Neuronal stem cell (in vitro differentiated cells): ENCODE measurements at regions not wholly inside any gene's neighbourhood (a gene's known extent, or its start where the extent isn't known, plus 50 kb on each side); places are given as distances from the start of the nearest gene placed in this dataset.

Experiments
- DNase-seq: peaks from one replicate; pipeline ENCODE4 v3.0.0-alpha.2; 2013; ENCODE audit warnings: low spot score
- H2AFZ ChIP-seq: one replicate; pipeline ENCODE4 v1.6.1; 2013; ENCODE audit warnings: mild to moderate bottlenecking, low read length, inconsistent platforms
- H2AK5ac ChIP-seq: 2 replicates; pipeline ENCODE4 v1.6.1; 2013; ENCODE audit warnings: low read depth, mild to moderate bottlenecking, inconsistent platforms, low read length, moderate library complexity, mixed read lengths
- H2BK120ac ChIP-seq: 2 replicates; pipeline ENCODE4 v1.6.1; 2013; ENCODE audit warnings: low read depth, mild to moderate bottlenecking, inconsistent platforms, low read length, moderate library complexity, mixed read lengths
- H2BK12ac ChIP-seq: one replicate; pipeline ENCODE4 v1.6.1; 2013; ENCODE audit warnings: low read length, inconsistent platforms
- H2BK15ac ChIP-seq: 2 replicates; pipeline ENCODE4 v1.6.1; 2013; ENCODE audit warnings: mild to moderate bottlenecking, low read length, inconsistent platforms, mixed read lengths
- H2BK5ac ChIP-seq: one replicate; pipeline ENCODE4 v1.6.1; 2013; ENCODE audit warnings: inconsistent platforms, mild to moderate bottlenecking, low read length, moderate library complexity
- H3K14ac ChIP-seq: one replicate; pipeline ENCODE4 v1.6.1; 2013; ENCODE audit warnings: low read length, inconsistent platforms
- H3K18ac ChIP-seq: 2 replicates; pipeline ENCODE4 v1.6.1; 2013; ENCODE audit warnings: low read length, inconsistent platforms
- H3K23ac ChIP-seq: 2 replicates; pipeline ENCODE4 v1.6.1; 2013; ENCODE audit warnings: low read depth, mild to moderate bottlenecking, mixed read lengths, low read length, inconsistent platforms; ENCODE audit not compliant: poor library complexity
- H3K27ac ChIP-seq: replicated peaks from 3 replicates; pipeline ENCODE4 v1.5.1; 2013; ENCODE audit warnings: low read length, inconsistent platforms
- H3K27me3 ChIP-seq, 3 experiments: 2 replicates each; pipeline ENCODE4 v1.6.1; 2013; ENCODE audit warnings: low read length in 3 of 3, mild to moderate bottlenecking in 2 of 3, inconsistent platforms in 1 of 3, low read depth in 1 of 3, mixed read lengths in 1 of 3, moderate library complexity in 1 of 3; ENCODE audit not compliant: control insufficient read depth in 3 of 3, insufficient read depth in 3 of 3
- H3K36me3 ChIP-seq, 2 donors: replicated peaks in 1 of 2; 2 replicates each; pipeline ENCODE4 v1.6.1; 2013; ENCODE audit warnings: low read length in 2 of 2; ENCODE audit not compliant: control insufficient read depth in 2 of 2, insufficient read depth in 2 of 2
- H3K4ac ChIP-seq: 2 replicates; pipeline ENCODE4 v1.6.1; 2013; ENCODE audit warnings: inconsistent platforms, mild to moderate bottlenecking, low read length, moderate library complexity
- H3K4me1 ChIP-seq, 2 donors: 1 replicate in 1 of 2; 2 replicates in 1 of 2; pipeline ENCODE4 v1.6.1; 2013; ENCODE audit warnings: low read length in 2 of 2, low read depth in 1 of 2; ENCODE audit not compliant: control insufficient read depth in 2 of 2, insufficient read depth in 1 of 2
- H3K4me2 ChIP-seq: one replicate; pipeline ENCODE4 v1.6.1; 2013; ENCODE audit warnings: mild to moderate bottlenecking, low read length, inconsistent platforms; ENCODE audit not compliant: insufficient read depth, poor library complexity, severe bottlenecking
- H3K4me3 ChIP-seq, 2 donors: 2 replicates each; pipeline ENCODE4 v1.5.1; 2013; ENCODE audit warnings: low read length in 2 of 2, mild to moderate bottlenecking in 2 of 2, inconsistent platforms in 1 of 2, moderate library complexity in 1 of 2
- H3K79me1 ChIP-seq: one replicate; pipeline ENCODE4 v1.6.1; 2013; ENCODE audit warnings: low read depth, mild to moderate bottlenecking, inconsistent platforms, low read length, moderate library complexity
- H3K9ac ChIP-seq: one replicate; pipeline ENCODE4 v1.6.1; 2013; ENCODE audit warnings: mild to moderate bottlenecking, low read depth, low read length, inconsistent platforms; ENCODE audit not compliant: poor library complexity
- H3K9me3 ChIP-seq, 2 donors: replicated peaks in 1 of 2; 2 replicates each; pipeline versions ENCODE3 to v1.6.1; 2013; ENCODE audit warnings: low read length in 2 of 2, mild to moderate bottlenecking in 2 of 2, inconsistent platforms in 1 of 2, low read depth in 1 of 2, mixed read lengths in 1 of 2, moderate library complexity in 1 of 2; ENCODE audit not compliant: control insufficient read depth in 2 of 2, insufficient read depth in 1 of 2
- H4K8ac ChIP-seq: one replicate; pipeline ENCODE4 v1.6.1; 2013; ENCODE audit warnings: low read depth, mild to moderate bottlenecking, inconsistent platforms, low read length, moderate library complexity
- H4K91ac ChIP-seq: one replicate; pipeline ENCODE4 v1.6.1; 2013; ENCODE audit warnings: low read length, low read depth, mild to moderate bottlenecking, inconsistent platforms; ENCODE audit not compliant: poor library complexity
- WGBS, 2 donors: extraction: QIAGEN DNeasy Blood & Tissue Kit; methylation state at CpG; one replicate each; pipeline ENCODE4 v1.1.7; 2013; ENCODE audit warnings: missing lambda C conversion rate in 2 of 2, mixed read lengths in 1 of 2; ENCODE audit not compliant: insufficient read length in 2 of 2, insufficient replicate concordance in 1 of 2; ENCODE audit errors: extremely low coverage in 2 of 2; 5-methylcytosine and 5-hydroxymethylcytosine counted together

DNA sequence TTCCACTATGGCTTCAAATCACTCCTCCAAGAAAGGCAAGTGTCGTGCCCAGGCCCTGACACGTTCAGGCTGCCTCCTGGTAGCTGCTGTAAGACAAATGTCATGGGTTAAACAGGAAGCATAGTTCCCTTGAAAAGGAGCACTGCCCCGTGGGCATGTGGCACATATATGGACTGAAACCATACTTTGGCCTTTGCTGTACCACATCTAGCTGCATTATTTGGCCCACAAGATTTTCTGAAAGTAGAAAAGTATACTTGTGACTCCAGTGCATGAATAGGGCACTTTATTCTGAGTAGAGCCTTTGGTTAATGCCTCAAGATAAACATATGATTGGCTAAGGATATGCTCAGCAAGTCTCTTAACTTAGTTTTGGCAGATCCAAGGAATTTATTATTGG, 218.7 kb upstream of the EGLN3 start:
- no peak for DNase-seq
- Histone ChIP-seq H4K91ac (no peak overlapping the region), H2BK120ac (no peak overlapping the region), H3K4me2 (no peak overlapping the region), H3K79me1 (no peaks in the 10 kb centered on the region), H3K9me3 (no peaks in the 10 kb centered on the region), H3K23ac (no peak overlapping the region), H2AK5ac (no peak overlapping the region), H3K27ac (no peak overlapping the region), H3K4ac (no peak overlapping the region), H4K8ac (no peak overlapping the region), H3K4me1 (peaks cover 1 to 5% of the 10 kb centered on the region in 2 donors), H3K18ac (no peak overlapping the region), H3K9ac (no peak overlapping the region), H3K27me3 (peaks cover 0 to 6% (median 0%) of the 10 kb centered on the region in 3 experiments), H2AFZ (no peak overlapping the region), H3K4me3 (no peak overlapping the region), H2BK5ac (no peak overlapping the region), H2BK15ac (no peak overlapping the region), H3K14ac (no peak overlapping the region), H2BK12ac (no peak overlapping the region), H3K36me3 (no peaks in the 10 kb centered on the region)
- WGBS, 2 donors: no CpG with 5 or more reads among the region's 3 CpGs

DNA sequence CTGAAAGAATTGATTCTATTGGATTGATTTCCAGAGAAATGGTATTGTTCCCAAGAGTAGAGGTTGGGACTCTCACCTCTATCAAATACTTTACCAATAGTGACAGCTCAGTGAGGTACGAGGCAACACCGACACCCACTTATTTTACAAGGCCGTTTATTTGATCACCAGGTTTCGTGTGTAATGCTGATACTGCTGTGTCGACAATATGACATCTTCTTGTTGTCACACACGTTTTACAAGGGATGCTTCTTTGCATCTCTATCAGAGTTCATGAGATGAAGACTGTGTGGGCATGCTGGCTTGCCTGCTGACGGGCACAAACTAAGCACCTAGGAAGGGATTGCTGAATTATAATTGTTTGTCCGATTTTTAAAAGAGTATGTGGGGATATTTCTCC, 217.8 kb upstream of the EGLN3 start:
- no peak overlapping the region for H3K9ac ChIP-seq
- H3K36me3 ChIP-seq: no peaks in the 10 kb centered on the region
- H3K9me3 ChIP-seq: no peaks in the 10 kb centered on the region
- no peak overlapping the region for H2BK15ac ChIP-seq
- H3K4me2 ChIP-seq: no peak overlapping the region
- H3K79me1 ChIP-seq: no peaks in the 10 kb centered on the region
- peaks cover 1 to 5% of the 10 kb centered on the region in 2 donors for H3K4me1 ChIP-seq
- no peak overlapping the region for H4K8ac ChIP-seq
- no peak overlapping the region for H3K27ac ChIP-seq
- H3K4ac ChIP-seq: no peak overlapping the region
- no peak for DNase-seq
- H2AK5ac ChIP-seq: no peak overlapping the region
- H2BK12ac ChIP-seq: no peak overlapping the region
- WGBS, 2 donors: no CpG with 5 or more reads among the region's 8 CpGs
- no peak overlapping the region for H3K23ac ChIP-seq
- no peak overlapping the region for H2AFZ ChIP-seq
- no peak overlapping the region for H2BK120ac ChIP-seq
- H2BK5ac ChIP-seq: no peak overlapping the region
- H3K14ac ChIP-seq: no peak overlapping the region
- H3K4me3 ChIP-seq: no peak overlapping the region
- H4K91ac ChIP-seq: no peak overlapping the region
- peaks cover 0 to 6% (median 0%) of the 10 kb centered on the region in 3 experiments for H3K27me3 ChIP-seq
- no peak overlapping the region for H3K18ac ChIP-seq

- Histone ChIP-seq H2AK5ac (no peak overlapping the region), H2BK120ac (no peak overlapping the region), H3K4me3 (no peak overlapping the region), H3K9me3 (no peaks in the 10 kb centered on the region), H3K14ac (no peak overlapping the region), H4K8ac (no peak overlapping the region), H3K23ac (no peak overlapping the region), H3K27ac (no peak overlapping the region), H3K36me3 (no peaks in the 10 kb centered on the region), H2BK12ac (no peak overlapping the region), H2AFZ (no peak overlapping the region), H3K79me1 (no peaks in the 10 kb centered on the region), H2BK15ac (no peak overlapping the region), H3K4me1 (peaks cover 0 to 1% of the 10 kb centered on the region in 2 donors), H3K27me3 (peaks cover 0 to 6% (median 0%) of the 10 kb centered on the region in 3 experiments), H3K18ac (no peak overlapping the region), H3K9ac (no peak overlapping the region), H3K4ac (no peak overlapping the region), H2BK5ac (no peak overlapping the region), H3K4me2 (no peak overlapping the region), H4K91ac (no peak overlapping the region)
- DNase-seq: no peak
- no CpG with 5 or more reads among the region's 5 CpGs for WGBS, 2 donors
These were observed 215.0 kb upstream of the EGLN3 start for GRCh38 chr14:34165847-34166350.

DNA sequence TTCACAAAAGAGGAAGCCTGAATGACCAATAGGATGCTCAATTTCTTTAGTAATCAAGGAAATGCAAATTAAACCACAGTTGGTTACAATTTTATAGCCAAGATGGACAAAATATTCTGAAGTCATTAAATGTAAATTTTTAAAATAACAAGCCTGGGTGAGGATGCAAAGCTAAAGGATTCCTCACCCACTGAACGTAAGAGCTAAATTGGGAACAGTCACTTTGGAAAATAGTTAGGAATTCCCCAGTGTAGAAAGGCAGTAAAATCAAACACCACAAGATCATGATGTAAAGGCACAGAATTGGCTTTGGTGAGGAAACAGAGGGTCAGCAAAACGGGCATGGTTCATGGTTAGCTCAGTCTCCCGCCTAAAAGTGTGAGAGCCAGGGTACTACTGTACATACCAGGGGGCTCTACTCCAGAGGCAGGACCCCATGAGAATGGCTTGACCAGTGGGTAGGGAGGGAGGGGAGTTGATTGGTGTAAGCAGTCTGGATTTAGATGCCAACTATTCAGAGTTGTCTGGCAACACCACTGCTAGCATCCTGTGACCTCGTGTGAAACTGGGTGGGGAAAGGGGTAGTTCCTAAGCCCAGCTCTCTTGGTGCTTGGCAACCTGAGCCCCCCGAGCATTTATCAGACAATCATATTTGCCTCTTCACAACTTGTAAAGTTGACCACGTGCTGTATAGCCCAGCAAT, 213.4 kb upstream of the EGLN3 start:
- no peak overlapping the region for H4K91ac ChIP-seq
- H3K79me1 ChIP-seq: no peaks in the 10 kb centered on the region
- no peak overlapping the region for H4K8ac ChIP-seq
- no peak overlapping the region for H2BK5ac ChIP-seq
- H2BK15ac ChIP-seq: no peak overlapping the region
- no peak overlapping the region for H3K4me3 ChIP-seq
- H3K27me3 ChIP-seq: peaks cover 0 to 10% (median 0%) of the 10 kb centered on the region in 3 experiments
- H3K36me3 ChIP-seq: no peaks in the 10 kb centered on the region
- no peak overlapping the region for H3K4me2 ChIP-seq
- no peak overlapping the region for H3K18ac ChIP-seq
- DNase-seq: no peak
- H3K4ac ChIP-seq: no peak overlapping the region
- no peak overlapping the region for H2BK12ac ChIP-seq
- peaks cover 0 to 1% of the 10 kb centered on the region in 2 donors for H3K4me1 ChIP-seq
- no CpG with 5 or more reads among the region's 6 CpGs for WGBS, 2 donors
- no peak overlapping the region for H2AK5ac ChIP-seq
- H2AFZ ChIP-seq: no peak overlapping the region
- no peak overlapping the region for H3K9ac ChIP-seq
- no peaks in the 10 kb centered on the region for H3K9me3 ChIP-seq
- no peak overlapping the region for H3K14ac ChIP-seq
- no peak overlapping the region for H3K23ac ChIP-seq
- H2BK120ac ChIP-seq: no peak overlapping the region
- no peak overlapping the region for H3K27ac ChIP-seq
